HEK293T (cell line): ENCODE measurements at regions not wholly inside any gene's neighbourhood (a gene's known extent, or its start where the extent isn't known, plus 50 kb on each side); places are given as distances from the start of the nearest gene placed in this dataset.

Experiments
- ARNT ChIP-seq: fragments of 450-650 bp; IDR thresholded peaks from 2 replicates; pipeline ENCODE4 v1.6.1; 2017; ENCODE audit warnings: mild to moderate bottlenecking
- SUZ12 ChIP-seq: fragments of 450-650 bp; IDR thresholded peaks from 2 replicates; pipeline ENCODE4 v1.6.1; 2016; ENCODE audit warnings: mild to moderate bottlenecking

GRCh38 chr3:159844801-159845261 lies 143.8 kb upstream of the IL12A start:
- TF ChIP-seq ARNT (no peak), SUZ12 (no peak)
